Choroid plexus epithelial cell (primary cell): ENCODE measurements at regions not wholly inside any gene's neighbourhood (a gene's known extent, or its start where the extent isn't known, plus 50 kb on each side); places are given as distances from the start of the nearest gene placed in this dataset.

Source experiments
- DNase-seq: peaks from one replicate; pipeline ENCODE4 v3.0.0-alpha.2; 2010; ENCODE audit warnings: low read depth
- H3K4me3 ChIP-seq: 2 replicates; pipeline ENCODE4 v1.5.1; 2011; ENCODE audit warnings: low read depth, mild to moderate bottlenecking, control low read depth, low read length, moderate library complexity
- CTCF ChIP-seq: conservative IDR thresholded peaks from 2 replicates; pipeline ENCODE4 v1.5.1; 2011; ENCODE audit warnings: low read depth, mild to moderate bottlenecking, control low read depth, inconsistent platforms, low read length, moderate library complexity

- no peak for TF ChIP-seq CTCF
- DNase-seq, result no peak
- H3K4me3 ChIP-seq, result no peak overlapping the region
Measured at GRCh38 chr2:125837128-125837527, 818.8 kb upstream of the GYPC start.

DNA sequence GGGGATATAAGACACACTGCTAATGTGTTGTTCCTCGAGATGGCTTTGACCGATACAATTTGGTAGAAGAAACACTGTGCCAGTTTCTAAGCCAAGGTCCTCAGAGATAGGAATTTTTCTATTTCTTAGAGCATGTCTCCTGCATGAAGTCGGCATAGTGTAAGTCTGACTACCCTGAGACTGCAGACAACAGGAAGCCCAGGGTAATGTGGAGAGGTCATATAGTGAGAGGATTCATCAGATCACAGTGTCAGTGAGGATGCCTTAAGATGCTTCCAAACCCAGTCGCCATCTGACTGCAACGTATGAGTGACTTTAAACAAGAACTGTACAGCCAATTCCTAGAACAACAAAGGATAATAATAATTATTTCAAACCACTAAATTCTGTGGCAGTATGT lies 818.3 kb upstream of the GYPC start:
- DNase-seq, result no peak
- no peak for TF ChIP-seq CTCF

GRCh38 chr2:125839945-125840344 lies 816.0 kb upstream of the GYPC start:
- no peak for DNase-seq

More for the DNA sequence above, 818.3 kb upstream of the GYPC start:
- no peak overlapping the region for H3K4me3 ChIP-seq

GRCh38 chr2:125842041-125842440 lies 813.9 kb upstream of the GYPC start:
- no peak for DNase-seq
- TF ChIP-seq CTCF, result no peak
- H3K4me3 ChIP-seq, result no peak overlapping the region

More at GRCh38 chr2:125839945-125840344, 816.0 kb upstream of the GYPC start:
- H3K4me3 ChIP-seq, result no peak overlapping the region
- no peak for TF ChIP-seq CTCF

- TF ChIP-seq CTCF, result no peak
- no peak overlapping the region for H3K4me3 ChIP-seq
- no peak for DNase-seq
Measured at GRCh38 chr2:125850541-125850940, 805.4 kb upstream of the GYPC start.

- DNase-seq, result no peak
- TF ChIP-seq CTCF, result no peak
- H3K4me3 ChIP-seq, result no peak overlapping the region
Measured at GRCh38 chr2:125852364-125852763, 803.6 kb upstream of the GYPC start.

DNA sequence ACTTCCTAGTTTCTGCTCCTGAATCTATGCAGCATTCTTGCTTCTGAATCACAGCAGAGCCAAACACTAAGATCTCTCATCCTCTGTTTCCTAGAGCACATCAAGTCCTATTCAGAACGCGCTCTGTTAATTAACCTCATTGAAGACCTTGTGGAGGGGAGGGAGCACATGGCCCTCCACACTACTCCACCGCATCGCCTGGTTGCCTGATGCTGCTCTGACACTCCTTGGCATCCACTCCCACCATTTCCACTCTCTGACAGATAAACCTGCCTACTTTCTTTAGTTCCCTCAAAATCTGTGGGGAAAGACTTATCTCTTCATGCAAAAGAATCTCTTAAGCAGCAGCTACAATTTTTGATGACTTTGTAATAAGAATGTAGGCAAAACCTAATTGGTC lies 802.3 kb upstream of the GYPC start:
- no peak for TF ChIP-seq CTCF
- DNase-seq, result no peak
- no peak overlapping the region for H3K4me3 ChIP-seq
